ENCODE measurements at regions not wholly inside any gene's neighbourhood (a gene's known extent, or its start where the extent isn't known, plus 50 kb on each side); places are given as distances from the start of the nearest gene placed in this dataset.

DNA sequence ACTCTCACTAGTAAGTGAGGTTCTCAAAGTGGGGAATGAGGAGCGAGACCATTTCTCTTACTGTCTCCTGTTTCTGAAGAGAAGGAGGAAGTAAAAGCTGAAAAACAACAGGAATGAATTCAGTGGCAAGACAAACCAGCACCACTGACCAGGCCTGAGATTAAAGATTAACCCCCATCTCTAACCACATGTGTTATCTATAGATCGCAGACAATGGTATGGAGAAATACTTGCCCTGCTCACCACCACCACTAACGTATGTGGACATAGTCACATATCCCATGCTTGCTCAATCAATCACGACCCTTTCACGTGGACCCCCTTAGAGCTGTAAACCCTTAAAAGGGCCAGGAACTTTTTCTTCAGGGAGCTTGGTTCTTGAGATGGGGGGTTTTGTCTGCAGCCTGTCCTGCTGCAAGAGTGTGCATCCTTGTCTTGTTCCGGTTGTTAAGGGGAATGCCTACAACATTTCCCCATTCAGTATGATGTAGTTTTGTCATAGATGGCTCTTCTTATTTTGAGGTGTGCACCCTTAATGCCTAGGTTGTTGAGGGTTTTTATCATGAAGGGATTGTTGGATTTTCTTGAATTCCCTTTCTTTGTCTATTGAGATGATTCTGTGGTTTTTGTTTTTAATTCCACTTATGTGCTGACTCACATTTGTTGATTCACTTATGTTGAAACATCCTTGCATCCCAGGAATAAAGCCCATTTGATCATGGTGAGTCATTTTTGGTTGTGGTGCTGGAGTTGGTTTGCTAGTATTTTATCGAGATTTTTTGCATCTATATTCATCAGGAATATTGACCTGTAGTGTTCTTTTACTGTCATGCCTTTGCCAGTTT lies 698.8 kb upstream of the LMO3 start:
- TF ChIP-seq, protein P1, sequence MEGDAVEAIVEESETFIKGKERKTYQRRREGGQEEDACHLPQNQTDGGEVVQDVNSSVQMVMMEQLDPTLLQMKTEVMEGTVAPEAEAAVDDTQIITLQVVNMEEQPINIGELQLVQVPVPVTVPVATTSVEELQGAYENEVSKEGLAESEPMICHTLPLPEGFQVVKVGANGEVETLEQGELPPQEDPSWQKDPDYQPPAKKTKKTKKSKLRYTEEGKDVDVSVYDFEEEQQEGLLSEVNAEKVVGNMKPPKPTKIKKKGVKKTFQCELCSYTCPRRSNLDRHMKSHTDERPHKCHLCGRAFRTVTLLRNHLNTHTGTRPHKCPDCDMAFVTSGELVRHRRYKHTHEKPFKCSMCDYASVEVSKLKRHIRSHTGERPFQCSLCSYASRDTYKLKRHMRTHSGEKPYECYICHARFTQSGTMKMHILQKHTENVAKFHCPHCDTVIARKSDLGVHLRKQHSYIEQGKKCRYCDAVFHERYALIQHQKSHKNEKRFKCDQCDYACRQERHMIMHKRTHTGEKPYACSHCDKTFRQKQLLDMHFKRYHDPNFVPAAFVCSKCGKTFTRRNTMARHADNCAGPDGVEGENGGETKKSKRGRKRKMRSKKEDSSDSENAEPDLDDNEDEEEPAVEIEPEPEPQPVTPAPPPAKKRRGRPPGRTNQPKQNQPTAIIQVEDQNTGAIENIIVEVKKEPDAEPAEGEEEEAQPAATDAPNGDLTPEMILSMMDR (IDR thresholded peaks at IDR 0.05): no peak
- no peak for TF ChIP-seq POLR2A (IDR thresholded peaks at IDR 0.05)
- no peak for TF ChIP-seq EP300 (IDR thresholded peaks at IDR 0.05)
